NCI-H526 (cell line): ENCODE measurements at regions not wholly inside any gene's neighbourhood (a gene's known extent, or its start where the extent isn't known, plus 50 kb on each side); places are given as distances from the start of the nearest gene placed in this dataset.
"Not testable (repeated sequence)": the region's sequence is repeated elsewhere in the genome, so short reads cannot be mapped to it uniquely, and the experiment has no call there.

Source experiments
- DNase-seq, 2 experiments: peaks; one replicate each; lab custom pipeline; 2025; lab: John Stamatoyannopoulos, UW

GRCh38 chr16:26983426-26983825 lies 83.3 kb upstream of the C16orf82 start:
- no peak for DNase-seq

GRCh38 chr16:26985100-26986065 lies 81.3 kb upstream of the C16orf82 start:
- DNase-seq = no peak

GRCh38 chr16:26987597-26988010 lies 79.1 kb upstream of the C16orf82 start:
- DNase-seq = no peak

- no peak for DNase-seq
These were observed 78.5 kb upstream of the C16orf82 start for GRCh38 chr16:26988186-26988585.

- DNase-seq = not testable (repeated sequence)
These were observed 76.2 kb upstream of the C16orf82 start for GRCh38 chr16:26990384-26991120.

GRCh38 chr16:26992666-26993349 lies 73.9 kb upstream of the C16orf82 start:
- DNase-seq = no peak

GRCh38 chr16:26993511-26993910 lies 73.2 kb upstream of the C16orf82 start:
- no peak for DNase-seq

- DNase-seq = no peak
These were observed 72.8 kb upstream of the C16orf82 start for GRCh38 chr16:26993963-26994362.

GRCh38 chr16:26995522-26995921 lies 71.2 kb upstream of the C16orf82 start:
- no peak for DNase-seq

- no peak for DNase-seq
These were observed 61.3 kb upstream of the C16orf82 start for GRCh38 chr16:27005386-27005785.
